ENCODE measurements at regions not wholly inside any gene's neighbourhood (a gene's known extent, or its start where the extent isn't known, plus 50 kb on each side); places are given as distances from the start of the nearest gene placed in this dataset.

- no peaks in the 10 kb centered on the region for H3K4me1 ChIP-seq (replicated peaks)
- DNase-seq (ENCODE audit: low read depth in 1 of 2, low spot score in 2 of 2), result no peak
These were observed 471.3 kb downstream of the UTRN start for GRCh38 chr6:144756469-144756868.

GRCh38 chr6:144757299-144757698 is 472.2 kb downstream of the UTRN start:
- DNase-seq (ENCODE audit: low read depth in 1 of 2, low spot score in 2 of 2), result no peak
- Histone ChIP-seq H3K4me1 (replicated peaks) (no peaks in the 10 kb centered on the region), H3K4me3 (no peak overlapping the region), H3K27me3 (replicated peaks) (no peaks in the 10 kb centered on the region), H3K36me3 (peaks cover 9% of the 10 kb centered on the region), H3K27ac (no peak overlapping the region), H3K9me3 (replicated peaks) (no peaks in the 10 kb centered on the region)

More at GRCh38 chr6:144756469-144756868, 471.3 kb downstream of the UTRN start:
- H3K27me3 ChIP-seq (replicated peaks), result no peaks in the 10 kb centered on the region
- no peak overlapping the region for H3K4me3 ChIP-seq
- H3K9me3 ChIP-seq (replicated peaks), result no peaks in the 10 kb centered on the region
- H3K27ac ChIP-seq, result no peak overlapping the region
- H3K36me3 ChIP-seq, result peaks cover 10% of the 10 kb centered on the region

GRCh38 chr6:144757730-144758129 is 472.6 kb downstream of the UTRN start:
- Histone ChIP-seq H3K4me1 (replicated peaks) (no peaks in the 10 kb centered on the region), H3K27me3 (replicated peaks) (no peaks in the 10 kb centered on the region), H3K36me3 (peaks cover 5% of the 10 kb centered on the region), H3K4me3 (no peak overlapping the region), H3K27ac (no peak overlapping the region), H3K9me3 (replicated peaks) (no peaks in the 10 kb centered on the region)
- no peak for DNase-seq (ENCODE audit: low read depth in 1 of 2, low spot score in 2 of 2)

GRCh38 chr6:144758602-144759001 is 473.5 kb downstream of the UTRN start:
- H3K4me1 ChIP-seq (replicated peaks), result no peaks in the 10 kb centered on the region
- no peak overlapping the region for H3K4me3 ChIP-seq
- H3K27ac ChIP-seq, result no peak overlapping the region
- H3K9me3 ChIP-seq (replicated peaks), result no peaks in the 10 kb centered on the region
- no peak for DNase-seq (ENCODE audit: low read depth in 1 of 2, low spot score in 2 of 2)
- H3K27me3 ChIP-seq (replicated peaks), result no peaks in the 10 kb centered on the region
- peaks cover 4% of the 10 kb centered on the region for H3K36me3 ChIP-seq

- Histone ChIP-seq H3K9me3 (replicated peaks) (no peaks in the 10 kb centered on the region), H3K4me1 (replicated peaks) (no peaks in the 10 kb centered on the region), H3K4me3 (no peak overlapping the region), H3K27me3 (replicated peaks) (no peaks in the 10 kb centered on the region), H3K27ac (no peak overlapping the region), H3K36me3 (peaks cover 10% of the 10 kb centered on the region)
- no peak for DNase-seq (ENCODE audit: low read depth in 1 of 2, low spot score in 2 of 2)
These were observed 477.3 kb downstream of the UTRN start for GRCh38 chr6:144762469-144762868.

- H3K9me3 ChIP-seq (replicated peaks), result no peaks in the 10 kb centered on the region
- no peak for DNase-seq (ENCODE audit: low read depth in 1 of 2, low spot score in 2 of 2)
- peaks cover 11% of the 10 kb centered on the region for H3K36me3 ChIP-seq
These were observed 481.9 kb downstream of the UTRN start for GRCh38 chr6:144767051-144767450.

GRCh38 chr6:144768551-144769075 is 483.5 kb downstream of the UTRN start:
- Histone ChIP-seq H3K4me1 (replicated peaks) (no peaks in the 10 kb centered on the region), H3K27ac (no peak overlapping the region), H3K36me3 (0 out of 2 replicates have a peak, but pooled peaks cover 8% of the 10 kb centered on the region), H3K27me3 (replicated peaks) (no peaks in the 10 kb centered on the region), H3K9me3 (replicated peaks) (no peaks in the 10 kb centered on the region), H3K4me3 (no peak overlapping the region)
- no peak for DNase-seq (ENCODE audit: low read depth in 1 of 2, low spot score in 2 of 2)

More at GRCh38 chr6:144767051-144767450, 481.9 kb downstream of the UTRN start:
- no peaks in the 10 kb centered on the region for H3K4me1 ChIP-seq (replicated peaks)
- H3K27me3 ChIP-seq (replicated peaks), result no peaks in the 10 kb centered on the region
- no peak overlapping the region for H3K27ac ChIP-seq
- H3K4me3 ChIP-seq, result no peak overlapping the region

GRCh38 chr6:144769142-144769541 is 484.0 kb downstream of the UTRN start:
- H3K4me1 ChIP-seq (replicated peaks), result no peaks in the 10 kb centered on the region
- H3K4me3 ChIP-seq, result no peak overlapping the region
- no peak overlapping the region for H3K27ac ChIP-seq
- no peak for DNase-seq (ENCODE audit: low read depth in 1 of 2, low spot score in 2 of 2)
- H3K9me3 ChIP-seq (replicated peaks), result no peaks in the 10 kb centered on the region
- H3K27me3 ChIP-seq (replicated peaks), result no peaks in the 10 kb centered on the region
- H3K36me3 ChIP-seq, result peaks cover 13% of the 10 kb centered on the region; the same call in 1 of the 2 replicates

- Histone ChIP-seq H3K36me3 (peaks cover 18% of the 10 kb centered on the region; the same call in 1 of the 2 replicates), H3K27me3 (replicated peaks) (no peaks in the 10 kb centered on the region), H3K9me3 (replicated peaks) (no peaks in the 10 kb centered on the region), H3K4me3 (no peak overlapping the region), H3K27ac (no peak overlapping the region), H3K4me1 (replicated peaks) (no peaks in the 10 kb centered on the region)
- no peak for DNase-seq (ENCODE audit: low read depth in 1 of 2, low spot score in 2 of 2)
These were observed 491.1 kb downstream of the UTRN start for GRCh38 chr6:144776031-144776819.

GRCh38 chr6:144777249-144777648 is 492.1 kb downstream of the UTRN start:
- peaks cover 16% of the 10 kb centered on the region; the same call in 1 of the 2 replicates for H3K36me3 ChIP-seq
- no peak overlapping the region for H3K4me3 ChIP-seq

GRCh38 chr6:144778056-144778455 is 492.9 kb downstream of the UTRN start:
- peaks cover 16% of the 10 kb centered on the region; the same call in 1 of the 2 replicates for H3K36me3 ChIP-seq
- no peaks in the 10 kb centered on the region for H3K27me3 ChIP-seq (replicated peaks)
- no peak overlapping the region for H3K4me3 ChIP-seq
- no peaks in the 10 kb centered on the region for H3K9me3 ChIP-seq (replicated peaks)
- no peak for DNase-seq (ENCODE audit: low read depth in 1 of 2, low spot score in 2 of 2)
- H3K4me1 ChIP-seq (replicated peaks), result no peaks in the 10 kb centered on the region
- no peak overlapping the region for H3K27ac ChIP-seq

More at GRCh38 chr6:144777249-144777648, 492.1 kb downstream of the UTRN start:
- Histone ChIP-seq H3K9me3 (replicated peaks) (no peaks in the 10 kb centered on the region), H3K4me1 (replicated peaks) (no peaks in the 10 kb centered on the region), H3K27ac (no peak overlapping the region), H3K27me3 (replicated peaks) (no peaks in the 10 kb centered on the region)
- no peak for DNase-seq (ENCODE audit: low read depth in 1 of 2, low spot score in 2 of 2)

- no peak for DNase-seq (ENCODE audit: low read depth in 1 of 2, low spot score in 2 of 2)
These were observed 493.8 kb downstream of the UTRN start for GRCh38 chr6:144778773-144779492.

GRCh38 chr6:144781836-144782235 is 496.7 kb downstream of the UTRN start:
- Histone ChIP-seq H3K9me3 (replicated peaks) (no peaks in the 10 kb centered on the region), H3K4me3 (no peak overlapping the region), H3K27ac (no peak overlapping the region), H3K27me3 (replicated peaks) (no peaks in the 10 kb centered on the region), H3K36me3 (peaks cover 7% of the 10 kb centered on the region; the same call in 1 of the 2 replicates), H3K4me1 (replicated peaks) (no peaks in the 10 kb centered on the region)
- DNase-seq (ENCODE audit: low read depth in 1 of 2, low spot score in 2 of 2), result no peak

More at GRCh38 chr6:144778773-144779492, 493.8 kb downstream of the UTRN start:
- Histone ChIP-seq H3K4me3 (no peak overlapping the region), H3K4me1 (replicated peaks) (no peaks in the 10 kb centered on the region), H3K9me3 (replicated peaks) (no peaks in the 10 kb centered on the region), H3K27me3 (replicated peaks) (no peaks in the 10 kb centered on the region), H3K36me3 (peaks cover 13% of the 10 kb centered on the region; the same call in 1 of the 2 replicates), H3K27ac (no peak overlapping the region)

GRCh38 chr6:144782634-144783033 is 497.5 kb downstream of the UTRN start:
- Histone ChIP-seq H3K9me3 (replicated peaks) (no peaks in the 10 kb centered on the region), H3K4me3 (no peak overlapping the region), H3K27me3 (replicated peaks) (no peaks in the 10 kb centered on the region), H3K27ac (no peak overlapping the region), H3K36me3 (peaks cover 7% of the 10 kb centered on the region; the same call in 1 of the 2 replicates), H3K4me1 (replicated peaks) (no peaks in the 10 kb centered on the region)
- no peak for DNase-seq (ENCODE audit: low read depth in 1 of 2, low spot score in 2 of 2)

Data from SJSA1 (cell line).